T-helper 22 cell (primary cell): ENCODE measurements at regions not wholly inside any gene's neighbourhood (a gene's known extent, or its start where the extent isn't known, plus 50 kb on each side); places are given as distances from the start of the nearest gene placed in this dataset.
A peak's percentile ranks its signal among the peaks of the same experiment; 100 is the strongest.

Source experiments
- DNase-seq: peaks from one replicate; pipeline ENCODE4 v3.0.0-alpha.2; 2020; ENCODE audit warnings: low read depth

GRCh38 chr14:22036541-22037239, 363.1 kb upstream of the OR4E1 start:
- no peak for DNase-seq

GRCh38 chr14:22026527-22026926, 352.9 kb upstream of the OR4E1 start:
- no peak for DNase-seq

GRCh38 chr14:22025879-22026278, 352.3 kb upstream of the OR4E1 start:
- DNase-seq = no peak

- DNase-seq = no peak
These were observed 350.5 kb upstream of the OR4E1 start for GRCh38 chr14:22024137-22024536.

GRCh38 chr14:22018890-22019289, 345.3 kb upstream of the OR4E1 start:
- no peak for DNase-seq

GRCh38 chr14:22012452-22012851, 338.8 kb upstream of the OR4E1 start:
- DNase-seq = no peak

GRCh38 chr14:22011253-22011642, 337.6 kb upstream of the OR4E1 start:
- DNase-seq = no peak

- DNase-seq = no peak
These were observed 337.1 kb upstream of the OR4E1 start for GRCh38 chr14:22010545-22011252.

- DNase-seq = no peak
These were observed 335.1 kb upstream of the OR4E1 start for GRCh38 chr14:22008766-22009165.

- DNase-seq = no peak
These were observed 334.3 kb upstream of the OR4E1 start for GRCh38 chr14:22007784-22008412.

- DNase-seq = no peak
These were observed 333.7 kb upstream of the OR4E1 start for GRCh38 chr14:22007363-22007762.

GRCh38 chr14:22003461-22003860, 329.8 kb upstream of the OR4E1 start:
- DNase-seq = no peak

- DNase-seq = peak; percentile 26
These were observed 329.3 kb upstream of the OR4E1 start for GRCh38 chr14:22002860-22003284.

- DNase-seq = no peak
These were observed 325.8 kb upstream of the OR4E1 start for GRCh38 chr14:21999402-21999801.

GRCh38 chr14:21997300-21997699, 323.7 kb upstream of the OR4E1 start:
- no peak for DNase-seq

- DNase-seq = no peak
These were observed 321.7 kb upstream of the OR4E1 start for GRCh38 chr14:21995332-21995731.

GRCh38 chr14:21993837-21994236, 320.2 kb upstream of the OR4E1 start:
- DNase-seq = no peak

- no peak for DNase-seq
These were observed 319.5 kb upstream of the OR4E1 start for GRCh38 chr14:21993070-21993469.

- no peak for DNase-seq
These were observed 317.5 kb upstream of the OR4E1 start for GRCh38 chr14:21991130-21991529.

GRCh38 chr14:21990116-21990515, 316.5 kb upstream of the OR4E1 start:
- DNase-seq = no peak

- no peak for DNase-seq
These were observed 315.5 kb upstream of the OR4E1 start for GRCh38 chr14:21989090-21989489.

GRCh38 chr14:21988413-21988812, 314.8 kb upstream of the OR4E1 start:
- DNase-seq = no peak

GRCh38 chr14:21987937-21988336, 314.3 kb upstream of the OR4E1 start:
- DNase-seq = no peak
